Astrocyte (in vitro differentiated cells and primary cell): ENCODE measurements at regions not wholly inside any gene's neighbourhood (a gene's known extent, or its start where the extent isn't known, plus 50 kb on each side); places are given as distances from the start of the nearest gene placed in this dataset.

Experiments used
- DNase-seq: peaks from one replicate; pipeline ENCODE4 v3.0.0-alpha.2; 2010; ENCODE audit warnings: low read depth
- FAIRE-seq: peaks from 2 replicates; lab custom pipeline; 2011; peaks lifted over from hg19 to GRCh38; lab: Jason Lieb, UNC
- H2AFZ ChIP-seq: 2 replicates; pipeline ENCODE4 v1.6.0; 2012; ENCODE audit warnings: low read depth, low read length, inconsistent platforms
- H3K27ac ChIP-seq: 2 replicates; pipeline ENCODE4 v1.5.1; 2011; ENCODE audit warnings: low read depth, low read length, inconsistent platforms
- H3K27me3 ChIP-seq: 2 replicates; pipeline ENCODE4 v1.6.0; 2011; ENCODE audit warnings: low read length, inconsistent platforms; ENCODE audit not compliant: insufficient read depth
- H3K36me3 ChIP-seq: 2 replicates; pipeline ENCODE4 v1.5.1; 2011; ENCODE audit warnings: low read length, inconsistent platforms; ENCODE audit not compliant: insufficient read depth
- H3K4me1 ChIP-seq: 2 replicates; pipeline ENCODE4 v1.5.1; 2011; ENCODE audit warnings: low read length, inconsistent platforms; ENCODE audit not compliant: insufficient read depth
- H3K4me2 ChIP-seq: 2 replicates; pipeline ENCODE4 v1.6.0; 2012; ENCODE audit warnings: low read length, inconsistent platforms
- H3K4me3 ChIP-seq: 2 replicates; pipeline ENCODE4 v1.5.1; 2011; ENCODE audit warnings: low read depth, mild to moderate bottlenecking, low read length, inconsistent platforms; ENCODE audit not compliant: insufficient read depth
- H3K79me2 ChIP-seq: 2 replicates; pipeline ENCODE4 v1.6.0; 2012; ENCODE audit warnings: mild to moderate bottlenecking, low read length, inconsistent platforms; ENCODE audit not compliant: insufficient read depth
- H3K9ac ChIP-seq: 2 replicates; pipeline ENCODE4 v1.6.0; 2012; ENCODE audit warnings: mild to moderate bottlenecking, low read length, inconsistent platforms
- H3K9me3 ChIP-seq: 2 replicates; pipeline ENCODE4 v1.5.1; 2012; ENCODE audit warnings: low read depth, mild to moderate bottlenecking, low read length, inconsistent platforms; ENCODE audit not compliant: insufficient read depth
- H4K20me1 ChIP-seq: 2 replicates; pipeline ENCODE4 v1.6.0; 2012; ENCODE audit warnings: low read length, inconsistent platforms; ENCODE audit not compliant: insufficient read depth
- H3K27ac Mint-ChIP-seq: one replicate; pipeline ENCODE4 v1.8.0; 2021; ENCODE audit warnings: mild to moderate bottlenecking, mixed read lengths; ENCODE audit not compliant: unreplicated experiment
- H3K27me3 Mint-ChIP-seq: one replicate; pipeline ENCODE4 v1.8.0; 2021; ENCODE audit warnings: low read depth, mixed read lengths; ENCODE audit not compliant: unreplicated experiment
- H3K36me3 Mint-ChIP-seq: one replicate; pipeline ENCODE4 v1.8.0; 2021; ENCODE audit warnings: low read depth, mixed read lengths; ENCODE audit not compliant: unreplicated experiment
- H3K4me1 Mint-ChIP-seq: one replicate; pipeline ENCODE4 v1.8.0; 2021; ENCODE audit warnings: low read depth, mixed read lengths; ENCODE audit not compliant: unreplicated experiment
- H3K4me3 Mint-ChIP-seq: one replicate; pipeline ENCODE4 v1.8.0; 2021; ENCODE audit warnings: mild to moderate bottlenecking, moderate library complexity, mixed read lengths; ENCODE audit not compliant: unreplicated experiment
- H3K9me3 Mint-ChIP-seq: one replicate; pipeline ENCODE4 v1.8.0; 2021; ENCODE audit warnings: mild to moderate bottlenecking, mixed read lengths; ENCODE audit not compliant: unreplicated experiment
- EZH2 ChIP-seq: IDR thresholded peaks from 2 replicates; pipeline ENCODE4 v1.6.1; 2012; ENCODE audit warnings: mild to moderate bottlenecking, low read length, inconsistent platforms; ENCODE audit not compliant: insufficient read depth
- TF ChIP-seq, protein P1 (sequence below): IDR thresholded peaks from 2 replicates; pipeline ENCODE4 v1.5.1; 2011; ENCODE audit warnings: low read depth, mild to moderate bottlenecking, inconsistent platforms, low read length, moderate library complexity; ENCODE audit not compliant: insufficient read depth

DNA sequence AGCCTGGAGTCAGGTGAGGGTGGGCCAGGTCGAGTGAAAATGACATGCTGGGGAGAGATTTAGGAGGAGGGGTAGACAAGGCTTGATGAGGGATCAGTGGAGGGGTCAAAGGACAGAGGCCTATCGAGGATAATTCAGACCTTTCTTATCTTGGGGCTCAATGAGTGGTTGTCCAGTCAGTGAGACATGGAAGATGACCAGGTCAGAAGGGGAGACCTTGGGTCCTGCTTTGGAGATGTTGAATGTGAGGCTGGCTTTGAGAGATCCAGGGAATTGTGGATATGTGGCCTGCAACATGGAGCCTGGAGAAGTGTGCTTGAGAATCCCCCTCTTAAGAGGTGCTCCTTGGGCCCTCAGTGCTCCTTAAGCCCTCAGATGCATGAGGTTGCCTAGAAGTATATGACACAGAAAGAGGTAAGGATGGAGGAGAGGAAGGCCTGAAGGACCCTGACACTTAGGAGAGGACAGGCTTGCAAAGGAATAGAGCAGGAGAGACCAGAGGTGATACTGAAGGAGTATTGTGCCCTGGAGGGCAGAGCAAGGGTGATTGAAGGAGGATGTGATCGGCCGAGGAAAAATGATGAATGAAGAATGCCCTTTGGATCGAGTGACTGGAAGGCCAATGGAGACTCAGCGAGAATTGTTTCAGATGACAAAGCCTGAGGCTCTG is 129.8 kb upstream of the GPR26 start:
- Histone ChIP-seq H3K36me3 (no peaks in the 10 kb centered on the region), H3K4me3 (no peak overlapping the region), H3K9ac (no peak overlapping the region), H3K27me3 (no peaks in the 10 kb centered on the region), H3K27ac (no peak overlapping the region), H4K20me1 (no peaks in the 10 kb centered on the region), H3K4me2 (no peak overlapping the region), H3K4me1 (no peaks in the 10 kb centered on the region), H3K9me3 (no peaks in the 10 kb centered on the region), H2AFZ (no peak overlapping the region), H3K79me2 (no peaks in the 10 kb centered on the region)
- Mint-ChIP-seq H3K36me3 (no peaks in the 10 kb centered on the region), H3K27ac (no peak overlapping the region), H3K27me3 (no peaks in the 10 kb centered on the region), H3K4me3 (no peak overlapping the region), H3K4me1 (peaks cover 4% of the 10 kb centered on the region), H3K9me3 (peaks cover 4% of the 10 kb centered on the region)
- FAIRE-seq (no peak), DNase-seq (no peak)
- TF ChIP-seq, protein P1, sequence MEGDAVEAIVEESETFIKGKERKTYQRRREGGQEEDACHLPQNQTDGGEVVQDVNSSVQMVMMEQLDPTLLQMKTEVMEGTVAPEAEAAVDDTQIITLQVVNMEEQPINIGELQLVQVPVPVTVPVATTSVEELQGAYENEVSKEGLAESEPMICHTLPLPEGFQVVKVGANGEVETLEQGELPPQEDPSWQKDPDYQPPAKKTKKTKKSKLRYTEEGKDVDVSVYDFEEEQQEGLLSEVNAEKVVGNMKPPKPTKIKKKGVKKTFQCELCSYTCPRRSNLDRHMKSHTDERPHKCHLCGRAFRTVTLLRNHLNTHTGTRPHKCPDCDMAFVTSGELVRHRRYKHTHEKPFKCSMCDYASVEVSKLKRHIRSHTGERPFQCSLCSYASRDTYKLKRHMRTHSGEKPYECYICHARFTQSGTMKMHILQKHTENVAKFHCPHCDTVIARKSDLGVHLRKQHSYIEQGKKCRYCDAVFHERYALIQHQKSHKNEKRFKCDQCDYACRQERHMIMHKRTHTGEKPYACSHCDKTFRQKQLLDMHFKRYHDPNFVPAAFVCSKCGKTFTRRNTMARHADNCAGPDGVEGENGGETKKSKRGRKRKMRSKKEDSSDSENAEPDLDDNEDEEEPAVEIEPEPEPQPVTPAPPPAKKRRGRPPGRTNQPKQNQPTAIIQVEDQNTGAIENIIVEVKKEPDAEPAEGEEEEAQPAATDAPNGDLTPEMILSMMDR, result no peak
- TF ChIP-seq EZH2, result no peak

DNA sequence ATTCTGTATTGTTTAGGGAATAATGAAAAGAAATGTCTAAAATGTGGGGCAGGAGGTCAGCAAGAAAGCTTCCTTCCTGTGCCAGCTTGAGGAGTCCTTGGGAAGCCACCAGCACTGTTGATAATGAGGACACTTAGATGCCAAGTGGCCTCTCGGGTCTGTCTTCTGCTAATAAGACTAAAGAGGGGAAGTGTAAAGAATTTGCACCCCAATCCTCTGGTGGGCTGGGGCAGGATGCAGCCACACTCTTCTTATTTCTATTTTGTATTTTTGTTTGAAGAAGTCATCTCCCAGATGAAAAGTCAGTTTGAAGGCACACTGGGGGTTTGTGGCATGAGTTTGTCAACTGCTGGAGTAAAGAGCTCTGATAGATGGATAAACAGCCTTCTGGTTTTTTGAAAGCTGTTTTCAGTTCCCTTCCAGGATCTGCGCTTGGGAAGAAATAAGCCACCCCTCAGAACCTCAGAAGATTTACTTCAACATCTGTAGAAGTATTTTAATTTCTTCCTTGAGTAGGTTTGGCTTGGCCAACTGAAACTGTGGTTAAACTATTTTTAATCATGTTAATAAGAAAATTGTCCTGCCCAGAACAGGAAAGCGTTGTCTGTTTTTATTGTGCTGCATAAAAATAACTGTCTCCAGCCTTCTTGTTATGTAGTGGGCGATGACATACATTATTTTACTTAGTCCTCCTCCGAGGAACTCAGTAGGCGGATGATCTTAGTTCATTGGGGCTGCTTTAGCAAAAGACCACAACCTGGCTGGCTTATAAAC is 128.8 kb upstream of the GPR26 start:
- Histone ChIP-seq H3K79me2 (no peaks in the 10 kb centered on the region), H3K4me3 (no peak overlapping the region), H3K9ac (no peak overlapping the region), H3K27me3 (no peaks in the 10 kb centered on the region), H3K27ac (no peak overlapping the region), H3K36me3 (no peaks in the 10 kb centered on the region), H3K4me1 (no peaks in the 10 kb centered on the region), H3K4me2 (no peak overlapping the region), H2AFZ (no peak overlapping the region), H3K9me3 (no peaks in the 10 kb centered on the region), H4K20me1 (no peaks in the 10 kb centered on the region)
- FAIRE-seq, result no peak
- no peaks in the 10 kb centered on the region for H3K36me3 Mint-ChIP-seq
- H3K27me3 Mint-ChIP-seq, result no peaks in the 10 kb centered on the region
- H3K9me3 Mint-ChIP-seq, result peaks cover 4% of the 10 kb centered on the region
- peaks cover 4% of the 10 kb centered on the region for H3K4me1 Mint-ChIP-seq
- DNase-seq, result no peak
- H3K4me3 Mint-ChIP-seq, result no peak overlapping the region
- no peak overlapping the region for H3K27ac Mint-ChIP-seq
- TF ChIP-seq, protein P1, result no peak
- no peak for TF ChIP-seq EZH2
